HG03280 (cell line): ENCODE measurements at regions not wholly inside any gene's neighbourhood (a gene's known extent, or its start where the extent isn't known, plus 50 kb on each side); places are given as distances from the start of the nearest gene placed in this dataset.

Source experiments
- ATAC-seq: cut with Tn5 transposase; IDR thresholded peaks from one replicate; pipeline ENCODE4 v1.9.1; 2021; ENCODE audit warnings: mild to moderate bottlenecking, moderate library complexity; ENCODE audit not compliant: unreplicated experiment

DNA sequence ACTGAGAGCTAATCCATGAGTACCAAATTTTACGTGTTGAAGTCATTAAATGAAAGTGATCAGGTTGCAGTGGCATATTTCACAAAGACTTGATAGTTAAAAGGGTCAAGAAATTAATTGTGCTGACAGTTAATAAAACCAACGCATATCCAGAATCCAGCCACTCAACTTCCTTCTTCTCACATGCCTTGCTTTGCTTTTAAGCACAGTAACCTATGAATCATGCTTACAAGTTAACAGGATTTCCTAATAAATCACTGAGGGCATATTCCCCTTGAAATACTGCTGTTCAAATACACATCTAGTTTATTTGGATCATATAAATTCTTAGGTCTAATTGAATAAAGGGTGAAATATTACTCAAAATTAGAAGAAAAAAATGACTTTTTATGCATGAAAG lies 801.5 kb upstream of the EPHA6 start:
- no peak for ATAC-seq

DNA sequence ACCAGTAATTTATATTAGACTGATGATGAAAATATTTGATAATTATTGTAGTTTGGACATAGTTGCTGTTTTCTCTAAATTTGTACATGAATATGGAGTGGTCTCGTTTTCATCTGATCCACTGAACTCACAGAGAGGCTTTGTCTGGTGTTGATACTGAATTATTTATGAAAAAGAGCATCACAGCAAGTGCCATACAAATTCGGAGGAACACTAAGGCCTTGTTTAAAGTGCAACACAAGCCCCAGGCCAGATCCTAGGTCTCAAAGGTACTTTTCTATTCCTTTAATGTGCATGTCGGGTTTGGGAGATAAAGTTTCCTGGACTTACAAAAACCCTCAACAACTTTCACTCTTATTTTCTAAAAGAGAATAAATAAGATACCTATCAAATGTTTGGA lies 796.8 kb upstream of the EPHA6 start:
- ATAC-seq: no peak

- ATAC-seq: no peak
These were observed 791.7 kb upstream of the EPHA6 start for GRCh38 chr3:96022676-96023075.

GRCh38 chr3:96027718-96028117 lies 786.7 kb upstream of the EPHA6 start:
- no peak for ATAC-seq

DNA sequence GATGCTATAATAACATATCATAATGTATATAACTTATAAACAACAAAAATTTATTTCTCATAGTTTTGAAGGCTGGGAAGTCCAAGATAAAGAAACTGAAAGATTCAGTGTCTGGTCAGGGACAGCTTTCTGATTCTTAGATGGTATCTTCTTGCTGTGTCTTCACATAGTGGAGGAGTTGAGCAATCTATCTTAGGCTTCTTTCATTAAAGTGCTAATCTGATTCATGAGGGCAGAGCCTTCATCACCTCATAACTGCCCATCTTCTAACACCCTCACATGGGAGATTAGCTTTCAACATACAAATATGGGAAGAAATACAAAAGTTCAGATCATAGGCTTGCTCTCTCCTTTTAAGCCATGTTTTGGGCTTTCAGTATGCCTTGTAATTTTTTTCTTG lies 774.8 kb upstream of the EPHA6 start:
- no peak for ATAC-seq

DNA sequence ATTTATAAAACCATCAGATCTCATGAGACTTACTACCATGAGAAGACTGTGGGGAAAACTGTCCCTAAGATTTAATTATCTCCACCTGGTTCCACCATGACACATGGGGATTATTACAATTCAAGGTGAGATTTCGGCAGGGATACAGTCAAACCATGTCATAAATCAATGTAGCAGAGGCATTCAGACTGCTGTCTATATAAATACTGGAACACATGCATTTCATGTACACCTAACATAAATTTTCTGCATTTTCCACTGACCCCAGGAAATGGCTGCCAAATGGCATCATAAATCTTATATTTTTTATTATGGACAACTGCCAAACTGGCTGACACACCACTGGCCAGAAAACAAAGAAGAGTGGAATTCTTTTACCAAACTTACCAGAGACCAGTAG lies 755.1 kb upstream of the EPHA6 start:
- no peak for ATAC-seq

DNA sequence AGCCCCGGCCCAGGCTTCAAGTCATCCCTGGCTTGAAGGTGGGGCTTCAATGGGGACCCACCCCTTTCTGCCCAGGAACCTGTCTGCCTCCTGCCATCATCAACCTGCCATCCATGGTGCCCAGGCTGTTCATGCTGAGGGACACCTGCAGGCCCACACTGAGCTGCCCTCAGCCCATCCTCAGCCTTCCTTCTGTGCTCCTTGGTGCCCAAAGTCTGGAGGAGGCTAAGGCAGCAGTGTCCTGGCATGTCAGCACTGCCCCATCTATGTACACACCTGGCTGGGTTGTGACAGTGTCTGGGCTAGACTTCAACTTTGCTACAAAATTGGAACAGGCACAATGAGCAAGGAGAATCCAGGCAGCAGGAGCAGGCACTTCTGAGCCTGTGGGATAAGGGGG lies 745.3 kb upstream of the EPHA6 start:
- ATAC-seq: no peak

GRCh38 chr3:96070678-96071077 lies 743.7 kb upstream of the EPHA6 start:
- ATAC-seq: no peak

DNA sequence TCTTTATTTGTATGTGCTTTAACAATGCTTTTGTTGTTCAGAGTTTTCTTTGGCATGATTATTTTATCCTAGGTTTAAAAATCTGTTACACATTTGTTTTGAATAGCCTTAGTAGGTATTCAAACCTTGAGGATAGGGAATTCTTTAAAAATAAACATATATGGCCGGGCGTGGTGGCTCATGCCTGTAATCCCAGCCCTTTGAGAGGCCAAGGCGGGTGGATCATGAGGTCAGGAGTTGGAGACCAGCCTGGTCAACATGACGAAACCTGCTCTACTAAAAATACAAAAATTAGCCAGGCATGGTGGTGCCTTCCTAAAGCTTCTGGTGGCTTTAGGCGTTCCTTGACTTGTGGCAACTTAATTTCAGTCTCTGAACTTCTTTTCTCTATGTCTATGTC lies 743.3 kb upstream of the EPHA6 start:
- no peak for ATAC-seq

DNA sequence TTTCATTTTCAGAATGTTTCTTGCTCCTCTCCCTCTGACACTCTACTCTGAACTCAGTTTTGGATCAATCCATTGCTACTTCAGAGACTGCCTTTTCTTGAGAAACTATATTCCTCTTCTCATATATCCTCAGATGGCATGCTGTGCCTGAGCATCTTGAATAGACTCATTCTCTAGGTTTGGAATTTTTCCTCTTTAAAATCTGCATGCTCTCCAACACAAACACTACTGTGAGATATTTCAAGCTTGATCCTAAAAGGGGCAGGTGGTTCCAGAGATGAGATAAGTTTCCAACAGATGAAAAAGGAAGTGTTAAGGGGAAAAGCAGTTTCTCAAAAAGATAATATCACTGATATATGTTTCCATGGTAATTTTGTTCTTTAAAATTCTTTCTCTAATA lies 742.2 kb upstream of the EPHA6 start:
- no peak for ATAC-seq

GRCh38 chr3:96083610-96084009 lies 730.8 kb upstream of the EPHA6 start:
- no peak for ATAC-seq

DNA sequence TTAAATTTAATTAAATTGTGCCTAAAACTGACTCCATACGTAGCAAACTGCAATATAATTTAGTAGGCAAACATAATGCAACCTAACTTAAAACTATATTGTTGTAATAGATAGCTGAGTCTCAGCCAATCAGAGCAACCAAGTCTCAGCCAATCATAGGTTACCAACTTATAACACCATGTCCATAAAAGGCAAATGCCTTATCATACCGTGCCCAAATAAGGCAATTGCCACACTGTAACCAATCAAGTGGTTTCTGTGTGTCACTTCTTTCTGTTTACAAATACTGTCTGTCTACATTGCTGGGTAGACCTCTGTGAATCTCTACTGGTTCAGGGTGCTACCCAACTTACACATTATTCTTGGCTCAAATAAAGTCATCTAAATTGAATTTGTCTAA lies 728.4 kb upstream of the EPHA6 start:
- no peak for ATAC-seq

DNA sequence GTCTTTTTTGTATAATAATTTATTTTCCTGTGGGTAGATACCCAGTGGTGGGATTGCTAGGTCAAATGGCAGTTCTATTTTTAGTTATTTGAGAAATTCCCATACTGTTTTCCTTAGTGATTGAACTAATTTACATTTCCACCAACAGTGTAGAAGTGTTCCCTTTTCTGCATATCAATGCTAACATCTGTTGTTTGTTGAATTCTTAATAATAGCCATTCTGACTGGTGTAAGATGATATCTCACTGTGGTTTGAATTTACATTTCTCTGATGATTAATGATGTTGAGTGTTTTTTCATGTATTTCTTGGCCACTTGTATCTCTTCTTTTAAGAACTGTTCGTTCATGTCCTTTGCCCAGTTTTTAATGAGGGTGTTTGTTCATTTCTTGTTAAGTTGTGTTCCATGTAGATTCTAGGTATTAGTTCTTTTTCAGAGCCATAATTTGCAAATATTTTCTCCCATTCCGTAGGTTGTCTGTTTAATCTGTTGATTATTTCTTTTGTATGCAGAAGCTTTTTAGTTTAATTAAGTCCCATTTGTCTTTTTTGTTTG lies 713.3 kb upstream of the EPHA6 start:
- ATAC-seq: no peak

- ATAC-seq: no peak
These were observed 707.7 kb upstream of the EPHA6 start for GRCh38 chr3:96106701-96107100.
